ENCODE measurements at regions not wholly inside any gene's neighbourhood (a gene's known extent, or its start where the extent isn't known, plus 50 kb on each side); places are given as distances from the start of the nearest gene placed in this dataset.
"Not testable (repeated sequence)": the region's sequence is repeated elsewhere in the genome, so short reads cannot be mapped to it uniquely, and the experiment has no call there.

DNA sequence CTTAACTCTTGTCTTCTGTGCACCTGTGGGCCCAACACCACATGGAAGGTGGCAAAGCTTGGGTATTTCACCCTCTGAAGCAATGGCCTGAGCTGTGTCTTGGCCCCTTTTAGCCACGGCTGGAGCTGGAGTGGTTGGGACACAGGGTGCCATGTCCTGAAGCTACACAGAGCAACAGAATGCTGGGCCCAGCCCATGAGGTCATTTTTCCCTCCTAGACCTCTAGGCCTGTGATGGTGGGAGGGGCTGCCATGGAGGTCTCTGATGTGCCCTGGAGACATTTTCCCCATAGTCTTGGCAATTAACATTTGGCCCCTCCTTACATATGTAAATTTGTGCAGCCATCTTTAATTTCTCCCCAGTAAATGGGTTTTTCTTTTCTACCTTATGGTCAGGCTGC, 620.8 kb downstream of the RFPL4B start:
- H3K36me3 ChIP-seq (ENCODE audit: control insufficient read depth, insufficient read depth, low read length) = no peaks in the 10 kb centered on the region
- H3K27ac ChIP-seq (ENCODE audit: low read depth, low read length, severe bottlenecking) = no peak overlapping the region
- no peak overlapping the region for H3K4me3 ChIP-seq (ENCODE audit: extremely low read depth, insufficient read depth, low read length, poor library complexity, severe bottlenecking)
- H3K4me1 ChIP-seq (ENCODE audit: control insufficient read depth, insufficient read depth, low read length, poor library complexity, severe bottlenecking) = no peaks in the 10 kb centered on the region
- peaks cover 12% of the 10 kb centered on the region for H3K9me3 ChIP-seq (ENCODE audit: control insufficient read depth, low read length)
- 80% methylated on average over 1 of the region's 1 CpG; no CpG with 5 or more reads in 1 of the 2 experiments for WGBS, 2 experiments (ENCODE audit: insufficient coverage in 2 of 2)

- Histone ChIP-seq H3K36me3 (ENCODE audit: control insufficient read depth, insufficient read depth, low read length) (no peaks in the 10 kb centered on the region), H3K4me3 (ENCODE audit: extremely low read depth, insufficient read depth, low read length, poor library complexity, severe bottlenecking) (no peak overlapping the region), H3K27ac (ENCODE audit: low read depth, low read length, severe bottlenecking) (no peak overlapping the region), H3K9me3 (ENCODE audit: control insufficient read depth, low read length) (peaks cover 12% of the 10 kb centered on the region), H3K4me1 (ENCODE audit: control insufficient read depth, insufficient read depth, low read length, poor library complexity, severe bottlenecking) (no peaks in the 10 kb centered on the region)
- WGBS, 2 experiments (ENCODE audit: insufficient coverage in 2 of 2) = 100% methylated on average over 1 of the region's 1 CpG; no CpG with 5 or more reads in 1 of the 2 experiments
These were observed 624.5 kb downstream of the RFPL4B start for GRCh38 chr6:112971651-112972050.

- not testable (repeated sequence) for H3K36me3 ChIP-seq (ENCODE audit: control insufficient read depth, insufficient read depth, low read length); H3K9me3 ChIP-seq (ENCODE audit: control insufficient read depth, low read length); H3K27ac ChIP-seq (ENCODE audit: low read depth, low read length, severe bottlenecking); H3K4me3 ChIP-seq (ENCODE audit: extremely low read depth, insufficient read depth, low read length, poor library complexity, severe bottlenecking); H3K4me1 ChIP-seq (ENCODE audit: control insufficient read depth, insufficient read depth, low read length, poor library complexity, severe bottlenecking)
- WGBS, 2 experiments (ENCODE audit: insufficient coverage in 2 of 2) = 94 to 100% methylated on average over 1 to 2 of the region's 4 CpGs
These were observed 627.8 kb downstream of the RFPL4B start for GRCh38 chr6:112974931-112975330.

DNA sequence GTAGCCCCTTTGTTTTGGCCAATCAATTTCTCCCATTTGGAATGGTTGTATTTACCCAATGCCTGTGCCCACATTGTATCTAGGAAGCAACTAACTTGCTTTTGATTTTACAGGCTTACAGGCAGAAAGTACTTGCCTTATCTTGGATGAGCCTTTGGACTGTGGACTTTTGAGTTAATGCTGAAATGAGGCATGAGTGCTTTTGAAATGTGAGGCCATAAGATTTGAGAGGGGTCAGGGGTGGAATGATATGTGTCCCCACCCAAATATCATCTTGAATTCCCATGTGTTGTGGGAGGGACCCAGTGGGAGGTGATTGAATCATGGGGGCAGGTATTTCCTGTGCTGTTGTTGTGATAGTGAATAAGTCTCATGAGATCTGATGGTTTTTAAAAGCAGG, 629.4 kb downstream of the RFPL4B start:
- H3K9me3 ChIP-seq (ENCODE audit: control insufficient read depth, low read length); H3K27ac ChIP-seq (ENCODE audit: low read depth, low read length, severe bottlenecking); H3K36me3 ChIP-seq (ENCODE audit: control insufficient read depth, insufficient read depth, low read length): not testable (repeated sequence)

DNA sequence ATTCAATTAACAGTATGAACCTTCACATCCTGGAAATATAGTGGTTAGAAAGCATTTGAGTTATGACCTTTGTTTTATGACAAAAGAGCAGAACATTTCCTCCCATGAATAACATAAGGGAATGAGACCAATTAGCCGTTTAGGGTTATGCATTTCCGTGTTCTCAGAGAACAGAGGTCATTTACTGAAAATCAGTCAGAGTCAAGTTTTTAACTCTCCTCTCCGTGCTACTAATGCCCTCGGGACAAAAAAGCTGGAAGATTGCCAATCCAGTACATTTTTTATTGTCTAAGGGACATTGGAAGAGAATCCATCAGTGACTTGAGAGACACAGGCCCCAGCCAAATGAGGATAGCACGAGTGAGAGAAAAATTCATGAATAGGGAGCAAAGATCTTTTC, 632.7 kb downstream of the RFPL4B start:
- H3K4me3 ChIP-seq (ENCODE audit: extremely low read depth, insufficient read depth, low read length, poor library complexity, severe bottlenecking) = no peak overlapping the region
- WGBS, 2 experiments (ENCODE audit: insufficient coverage in 2 of 2) = 85 to 91% methylated on average over 3 to 5 of the region's 5 CpGs
- no peaks in the 10 kb centered on the region for H3K9me3 ChIP-seq (ENCODE audit: control insufficient read depth, low read length)
- H3K4me1 ChIP-seq (ENCODE audit: control insufficient read depth, insufficient read depth, low read length, poor library complexity, severe bottlenecking) = no peaks in the 10 kb centered on the region
- no peak overlapping the region for H3K27ac ChIP-seq (ENCODE audit: low read depth, low read length, severe bottlenecking)
- H3K36me3 ChIP-seq (ENCODE audit: control insufficient read depth, insufficient read depth, low read length) = no peaks in the 10 kb centered on the region

More for the DNA sequence above, 629.4 kb downstream of the RFPL4B start:
- not testable (repeated sequence) for H3K4me3 ChIP-seq (ENCODE audit: extremely low read depth, insufficient read depth, low read length, poor library complexity, severe bottlenecking); H3K4me1 ChIP-seq (ENCODE audit: control insufficient read depth, insufficient read depth, low read length, poor library complexity, severe bottlenecking)

DNA sequence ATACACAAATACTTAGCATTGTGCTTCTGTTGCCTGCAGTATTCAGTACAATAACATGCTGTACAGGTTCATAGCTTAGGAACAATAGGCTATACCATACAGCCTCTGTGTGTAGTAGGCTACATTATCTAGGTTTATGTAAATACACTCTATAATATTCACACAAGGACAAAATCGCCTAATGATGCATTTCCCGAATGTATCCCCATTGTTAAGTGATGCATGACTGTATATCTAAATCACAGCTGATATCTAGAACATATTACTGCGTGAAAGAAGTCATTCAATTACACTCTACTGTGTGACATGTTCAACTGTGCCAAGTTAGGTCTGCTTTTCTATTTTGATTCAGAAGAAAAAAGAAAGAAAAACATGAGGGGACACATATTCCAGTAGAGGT, 633.5 kb downstream of the RFPL4B start:
- no peak overlapping the region for H3K4me3 ChIP-seq (ENCODE audit: extremely low read depth, insufficient read depth, low read length, poor library complexity, severe bottlenecking)
- no CpG with 5 or more reads among the region's 3 CpGs for WGBS, 2 experiments (ENCODE audit: insufficient coverage in 2 of 2)
- H3K9me3 ChIP-seq (ENCODE audit: control insufficient read depth, low read length) = no peaks in the 10 kb centered on the region
- no peaks in the 10 kb centered on the region for H3K4me1 ChIP-seq (ENCODE audit: control insufficient read depth, insufficient read depth, low read length, poor library complexity, severe bottlenecking)
- H3K27ac ChIP-seq (ENCODE audit: low read depth, low read length, severe bottlenecking) = no peak overlapping the region
- no peaks in the 10 kb centered on the region for H3K36me3 ChIP-seq (ENCODE audit: control insufficient read depth, insufficient read depth, low read length)

DNA sequence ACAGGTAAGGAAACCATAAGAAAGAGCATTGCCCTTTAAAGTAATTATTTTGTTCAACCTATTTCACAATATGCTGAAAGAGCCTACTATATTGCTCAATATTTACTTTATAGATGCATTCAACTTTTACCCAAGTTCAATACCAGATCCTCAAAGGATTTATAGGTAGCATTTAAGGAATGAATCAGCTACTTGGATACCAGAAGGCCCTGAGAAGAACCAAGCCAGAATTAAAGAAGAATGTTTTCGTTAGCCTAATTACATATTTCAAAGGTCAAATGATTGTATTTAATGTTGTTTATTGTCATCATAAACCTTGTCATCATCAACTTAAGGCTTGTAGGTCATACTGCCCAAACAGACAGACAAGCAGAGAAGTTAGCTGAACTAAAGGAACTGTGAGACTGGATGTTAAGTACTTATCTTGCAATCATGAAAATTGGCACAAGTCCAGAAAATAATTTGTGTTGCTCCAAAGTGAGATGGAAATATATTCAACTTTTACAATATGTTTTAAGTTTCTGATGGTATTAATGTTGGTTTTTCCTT, 636.7 kb downstream of the RFPL4B start:
- Histone ChIP-seq H3K4me1 (ENCODE audit: control insufficient read depth, insufficient read depth, low read length, poor library complexity, severe bottlenecking) (no peaks in the 10 kb centered on the region), H3K4me3 (ENCODE audit: extremely low read depth, insufficient read depth, low read length, poor library complexity, severe bottlenecking) (no peak overlapping the region), H3K9me3 (ENCODE audit: control insufficient read depth, low read length) (no peaks in the 10 kb centered on the region), H3K27ac (ENCODE audit: low read depth, low read length, severe bottlenecking) (no peak overlapping the region), H3K36me3 (ENCODE audit: control insufficient read depth, insufficient read depth, low read length) (no peaks in the 10 kb centered on the region)
- no CpG with 5 or more reads among the region's 1 CpG for WGBS, 2 experiments (ENCODE audit: insufficient coverage in 2 of 2)

GRCh38 chr6:112984899-112985298, 637.8 kb downstream of the RFPL4B start:
- H3K4me3 ChIP-seq (ENCODE audit: extremely low read depth, insufficient read depth, low read length, poor library complexity, severe bottlenecking) = no peak overlapping the region
- H3K27ac ChIP-seq (ENCODE audit: low read depth, low read length, severe bottlenecking) = no peak overlapping the region
- H3K36me3 ChIP-seq (ENCODE audit: control insufficient read depth, insufficient read depth, low read length) = no peaks in the 10 kb centered on the region
- H3K9me3 ChIP-seq (ENCODE audit: control insufficient read depth, low read length) = no peaks in the 10 kb centered on the region
- H3K4me1 ChIP-seq (ENCODE audit: control insufficient read depth, insufficient read depth, low read length, poor library complexity, severe bottlenecking) = no peaks in the 10 kb centered on the region
- WGBS, 2 experiments (ENCODE audit: insufficient coverage in 2 of 2) = 50 to 81% methylated on average over 1 to 2 of the region's 2 CpGs

DNA sequence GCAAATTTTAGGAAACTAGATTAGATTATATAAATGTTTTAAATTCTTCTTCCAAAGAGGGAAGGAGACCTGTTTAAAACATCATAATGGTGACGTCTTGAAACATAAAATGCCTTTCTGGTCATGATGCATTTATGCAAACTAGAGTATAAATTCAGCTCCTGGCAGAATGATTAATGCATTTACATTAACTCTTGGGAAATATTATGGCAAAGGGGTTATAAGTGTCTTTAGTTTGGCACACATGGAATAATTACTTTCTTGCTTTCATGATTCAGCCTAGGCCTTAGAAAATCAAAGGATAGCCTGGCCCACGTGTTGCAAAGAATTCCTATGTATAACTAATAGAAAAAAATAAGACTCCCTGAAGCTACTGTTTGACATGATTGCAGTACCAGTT, 639.2 kb downstream of the RFPL4B start:
- H3K9me3 ChIP-seq (ENCODE audit: control insufficient read depth, low read length) = no peaks in the 10 kb centered on the region
- no peak overlapping the region for H3K4me3 ChIP-seq (ENCODE audit: extremely low read depth, insufficient read depth, low read length, poor library complexity, severe bottlenecking)
- no peaks in the 10 kb centered on the region for H3K36me3 ChIP-seq (ENCODE audit: control insufficient read depth, insufficient read depth, low read length)
- no peaks in the 10 kb centered on the region for H3K4me1 ChIP-seq (ENCODE audit: control insufficient read depth, insufficient read depth, low read length, poor library complexity, severe bottlenecking)
- 100% methylated on average over 1 of the region's 2 CpGs; no CpG with 5 or more reads in 1 of the 2 experiments for WGBS, 2 experiments (ENCODE audit: insufficient coverage in 2 of 2)
- H3K27ac ChIP-seq (ENCODE audit: low read depth, low read length, severe bottlenecking) = no peak overlapping the region

DNA sequence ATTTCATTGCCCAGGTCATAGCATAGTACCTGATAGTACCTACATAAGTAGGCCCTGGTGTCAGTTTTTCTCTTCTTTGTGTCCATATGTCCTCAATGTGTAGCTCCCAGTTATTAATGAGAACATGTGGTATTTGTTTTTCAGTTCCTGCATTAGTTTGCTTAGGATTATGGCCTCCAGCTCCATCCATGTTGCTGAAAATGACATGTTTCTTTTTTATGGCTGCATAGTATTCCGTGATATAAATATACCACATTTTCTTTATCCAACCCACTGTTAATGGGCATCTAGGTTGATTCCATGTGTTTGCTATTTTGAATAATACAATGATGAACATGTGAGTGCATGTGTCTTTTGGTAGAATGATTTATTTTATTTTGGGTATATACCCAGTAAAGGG, 641.6 kb downstream of the RFPL4B start:
- Histone ChIP-seq H3K36me3 (ENCODE audit: control insufficient read depth, insufficient read depth, low read length) (no peaks in the 10 kb centered on the region), H3K9me3 (ENCODE audit: control insufficient read depth, low read length) (no peaks in the 10 kb centered on the region), H3K4me3 (ENCODE audit: extremely low read depth, insufficient read depth, low read length, poor library complexity, severe bottlenecking) (no peak overlapping the region), H3K4me1 (ENCODE audit: control insufficient read depth, insufficient read depth, low read length, poor library complexity, severe bottlenecking) (no peaks in the 10 kb centered on the region), H3K27ac (ENCODE audit: low read depth, low read length, severe bottlenecking) (no peak overlapping the region)
- WGBS, 2 experiments (ENCODE audit: insufficient coverage in 2 of 2) = no CpG with 5 or more reads among the region's 1 CpG

DNA sequence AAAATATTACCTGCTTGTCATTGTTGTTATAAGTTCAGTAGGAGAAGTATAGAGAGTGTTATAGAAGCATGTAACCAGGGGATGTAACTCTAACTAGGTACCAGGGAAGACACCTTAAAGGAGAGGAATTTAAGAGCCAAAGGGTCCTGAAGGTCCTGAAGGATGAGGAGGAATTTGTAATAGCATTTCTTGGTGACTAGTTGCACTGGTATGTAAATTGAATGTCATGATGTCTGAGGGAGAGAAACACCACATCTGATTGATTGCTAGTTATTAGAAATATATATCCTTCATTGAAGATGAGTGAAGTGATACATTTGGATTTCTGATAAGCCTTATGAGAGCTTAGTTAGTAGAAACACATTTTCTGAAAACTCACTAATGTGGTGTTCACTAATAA, 643.8 kb downstream of the RFPL4B start:
- Histone ChIP-seq H3K9me3 (ENCODE audit: control insufficient read depth, low read length) (no peaks in the 10 kb centered on the region), H3K4me1 (ENCODE audit: control insufficient read depth, insufficient read depth, low read length, poor library complexity, severe bottlenecking) (no peaks in the 10 kb centered on the region), H3K36me3 (ENCODE audit: control insufficient read depth, insufficient read depth, low read length) (no peaks in the 10 kb centered on the region), H3K27ac (ENCODE audit: low read depth, low read length, severe bottlenecking) (no peak overlapping the region), H3K4me3 (ENCODE audit: extremely low read depth, insufficient read depth, low read length, poor library complexity, severe bottlenecking) (no peak overlapping the region)
